ENCODE measurements at regions not wholly inside any gene's neighbourhood (a gene's known extent, or its start where the extent isn't known, plus 50 kb on each side); places are given as distances from the start of the nearest gene placed in this dataset.

- TF ChIP-seq CTCF (IDR thresholded peaks at IDR 0.05): no peak
- TF ChIP-seq POLR2A (IDR thresholded peaks at IDR 0.05): no peak
Measured at GRCh38 chr7:93707249-93707648, 132.7 kb upstream of the CALCR start.

Data from thyroid gland (tissue), 4 donors.